ENCODE measurements at regions not wholly inside any gene's neighbourhood (a gene's known extent, or its start where the extent isn't known, plus 50 kb on each side); places are given as distances from the start of the nearest gene placed in this dataset.

DNA sequence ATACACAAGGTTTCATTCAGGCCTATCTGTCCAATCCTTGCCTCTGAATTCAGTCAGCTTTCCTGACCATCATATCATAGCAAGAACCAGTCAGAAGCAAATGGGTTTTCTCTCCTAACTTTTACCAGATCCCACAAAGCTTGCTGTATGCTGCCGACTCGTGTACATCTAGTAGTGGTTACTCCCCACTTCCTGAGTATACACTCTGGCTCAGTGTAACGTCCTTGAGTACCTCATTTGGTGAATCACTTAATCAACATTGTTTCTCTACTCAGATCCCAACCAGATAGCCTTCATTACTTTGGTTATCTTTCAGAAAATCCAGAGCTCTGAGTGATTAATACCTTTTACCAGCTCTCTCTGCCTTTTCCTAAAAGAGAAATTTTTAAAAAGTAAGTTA lies 728.2 kb downstream of the GALC start:
- Histone ChIP-seq H3K4me1 (ENCODE audit: low read length) (no peaks in the 10 kb centered on the region), H3K27ac (ENCODE audit: low read length) (no peak overlapping the region), H3K4me2 (ENCODE audit: low read depth, low read length) (no peak overlapping the region), H3K79me2 (ENCODE audit: low read length) (no peaks in the 10 kb centered on the region), H3K9ac (ENCODE audit: low read length) (no peak overlapping the region), H4K20me1 (ENCODE audit: insufficient read depth, low read length) (no peaks in the 10 kb centered on the region), H3K36me3 (replicated peaks; ENCODE audit: insufficient read depth, low read length) (no peaks in the 10 kb centered on the region), H3K27me3 (replicated peaks; ENCODE audit: insufficient read depth, low read length) (no peaks in the 10 kb centered on the region), H3K9me3 (replicated peaks; ENCODE audit: insufficient read depth, low read length) (no peaks in the 10 kb centered on the region), H3K4me3 (ENCODE audit: low read length) (no peak overlapping the region), H2AFZ (ENCODE audit: low read length) (no peak overlapping the region), H3F3A (ENCODE audit: insufficient read depth, low read length) (no peaks in the 10 kb centered on the region), H3K9me2 (replicated peaks; ENCODE audit: insufficient read depth, low read length) (no peaks in the 10 kb centered on the region)
- no peak for DNase-seq
- TF ChIP-seq EZH2 (optimal IDR thresholded peaks at IDR 0.05; ENCODE audit: low read depth, low read length) (no peak), CTCF (IDR thresholded peaks at IDR 0.05; ENCODE audit: low read length) (no peak), EZH2phosphoT487 (IDR thresholded peaks at IDR 0.05; ENCODE audit: low read length) (no peak)

GRCh38 chr14:87264272-87264785 lies 728.7 kb downstream of the GALC start:
- Histone ChIP-seq H3K4me2 (ENCODE audit: low read depth, low read length) (no peak overlapping the region), H3K79me2 (ENCODE audit: low read length) (no peaks in the 10 kb centered on the region), H3K27ac (ENCODE audit: low read length) (no peak overlapping the region), H4K20me1 (ENCODE audit: insufficient read depth, low read length) (no peaks in the 10 kb centered on the region), H3K4me3 (ENCODE audit: low read length) (no peak overlapping the region), H3K9ac (ENCODE audit: low read length) (no peak overlapping the region), H3K27me3 (replicated peaks; ENCODE audit: insufficient read depth, low read length) (no peaks in the 10 kb centered on the region), H3K36me3 (replicated peaks; ENCODE audit: insufficient read depth, low read length) (no peaks in the 10 kb centered on the region), H3K4me1 (ENCODE audit: low read length) (no peaks in the 10 kb centered on the region), H3F3A (ENCODE audit: insufficient read depth, low read length) (no peaks in the 10 kb centered on the region), H3K9me2 (replicated peaks; ENCODE audit: insufficient read depth, low read length) (no peaks in the 10 kb centered on the region), H2AFZ (ENCODE audit: low read length) (no peak overlapping the region), H3K9me3 (replicated peaks; ENCODE audit: insufficient read depth, low read length) (no peaks in the 10 kb centered on the region)
- no peak for TF ChIP-seq EZH2 (optimal IDR thresholded peaks at IDR 0.05; ENCODE audit: low read depth, low read length)
- no peak for TF ChIP-seq CTCF (IDR thresholded peaks at IDR 0.05; ENCODE audit: low read length)
- no peak for TF ChIP-seq EZH2phosphoT487 (IDR thresholded peaks at IDR 0.05; ENCODE audit: low read length)
- no peak for DNase-seq

DNA sequence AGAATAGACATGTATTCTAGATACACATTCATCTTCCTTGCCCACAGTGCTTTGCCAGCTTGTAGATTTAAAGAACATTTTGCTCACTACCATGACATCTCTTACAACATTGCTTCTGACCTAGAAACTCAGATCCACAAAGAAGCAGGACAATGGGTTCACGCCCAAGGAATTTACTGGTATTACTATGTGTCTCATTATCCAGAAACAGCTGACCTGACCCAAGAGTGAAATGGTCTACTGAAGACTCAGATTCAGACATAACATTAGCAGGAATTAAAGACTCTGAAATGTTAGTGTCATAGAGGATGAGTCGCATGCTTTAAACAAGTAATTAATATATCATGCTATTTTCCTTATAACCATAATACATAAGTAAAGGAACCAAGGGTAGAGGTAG lies 731.4 kb downstream of the GALC start:
- Histone ChIP-seq H3K27ac (ENCODE audit: low read length) (no peak overlapping the region), H3K79me2 (ENCODE audit: low read length) (no peaks in the 10 kb centered on the region), H3K9me3 (replicated peaks; ENCODE audit: insufficient read depth, low read length) (no peaks in the 10 kb centered on the region), H3K9me2 (replicated peaks; ENCODE audit: insufficient read depth, low read length) (no peaks in the 10 kb centered on the region), H3K36me3 (replicated peaks; ENCODE audit: insufficient read depth, low read length) (no peaks in the 10 kb centered on the region), H3K4me3 (ENCODE audit: low read length) (no peak overlapping the region), H2AFZ (ENCODE audit: low read length) (no peak overlapping the region), H3K9ac (ENCODE audit: low read length) (no peak overlapping the region), H3K4me1 (ENCODE audit: low read length) (no peaks in the 10 kb centered on the region), H3K27me3 (replicated peaks; ENCODE audit: insufficient read depth, low read length) (no peaks in the 10 kb centered on the region), H3K4me2 (ENCODE audit: low read depth, low read length) (no peak overlapping the region), H3F3A (ENCODE audit: insufficient read depth, low read length) (no peaks in the 10 kb centered on the region), H4K20me1 (ENCODE audit: insufficient read depth, low read length) (no peaks in the 10 kb centered on the region)
- no peak for DNase-seq
- TF ChIP-seq EZH2phosphoT487 (IDR thresholded peaks at IDR 0.05; ENCODE audit: low read length) = no peak
- TF ChIP-seq EZH2 (optimal IDR thresholded peaks at IDR 0.05; ENCODE audit: low read depth, low read length) = no peak

GRCh38 chr14:87260460-87260859 lies 732.5 kb downstream of the GALC start:
- H3K4me2 ChIP-seq (ENCODE audit: low read depth, low read length) = no peak overlapping the region
- TF ChIP-seq EZH2 (optimal IDR thresholded peaks at IDR 0.05; ENCODE audit: low read depth, low read length) = no peak
- no peak for TF ChIP-seq CTCF (IDR thresholded peaks at IDR 0.05; ENCODE audit: low read length)
- no peak for TF ChIP-seq EZH2phosphoT487 (IDR thresholded peaks at IDR 0.05; ENCODE audit: low read length)
- H3K27me3 ChIP-seq (replicated peaks; ENCODE audit: insufficient read depth, low read length) = no peaks in the 10 kb centered on the region
- no peaks in the 10 kb centered on the region for H3K79me2 ChIP-seq (ENCODE audit: low read length)
- no peaks in the 10 kb centered on the region for H3K9me3 ChIP-seq (replicated peaks; ENCODE audit: insufficient read depth, low read length)
- no peaks in the 10 kb centered on the region for H3K9me2 ChIP-seq (replicated peaks; ENCODE audit: insufficient read depth, low read length)
- DNase-seq = no peak
- H3F3A ChIP-seq (ENCODE audit: insufficient read depth, low read length) = no peaks in the 10 kb centered on the region
- no peaks in the 10 kb centered on the region for H4K20me1 ChIP-seq (ENCODE audit: insufficient read depth, low read length)
- H2AFZ ChIP-seq (ENCODE audit: low read length) = no peak overlapping the region
- H3K36me3 ChIP-seq (replicated peaks; ENCODE audit: insufficient read depth, low read length) = no peaks in the 10 kb centered on the region
- no peak overlapping the region for H3K27ac ChIP-seq (ENCODE audit: low read length)
- H3K9ac ChIP-seq (ENCODE audit: low read length) = no peak overlapping the region
- no peaks in the 10 kb centered on the region for H3K4me1 ChIP-seq (ENCODE audit: low read length)
- H3K4me3 ChIP-seq (ENCODE audit: low read length) = no peak overlapping the region
